Peyer's patch (tissue), 4 donors: ENCODE measurements at regions not wholly inside any gene's neighbourhood (a gene's known extent, or its start where the extent isn't known, plus 50 kb on each side); places are given as distances from the start of the nearest gene placed in this dataset.

Source experiments
- POLR2A ChIP-seq, 2 donors: fragments of 450-650 bp; IDR thresholded peaks; one replicate each; pipeline ENCODE4 v1.5.1; 2017; ENCODE audit warnings: antibody characterized with exemption in 2 of 2, mild to moderate bottlenecking in 2 of 2, moderate library complexity in 2 of 2
- TF ChIP-seq, protein P1 (sequence below), 6 experiments: fragments of 450-650 bp in 4 of 6; fragments of 200-600 bp in 2 of 6; sonication (generic) in 1 of 6; IDR thresholded peaks; one replicate each; pipeline ENCODE4 v1.5.1; 2017 to 2019; ENCODE audit warnings: antibody characterized with exemption in 6 of 6, mild to moderate bottlenecking in 3 of 6, moderate library complexity in 1 of 6

DNA sequence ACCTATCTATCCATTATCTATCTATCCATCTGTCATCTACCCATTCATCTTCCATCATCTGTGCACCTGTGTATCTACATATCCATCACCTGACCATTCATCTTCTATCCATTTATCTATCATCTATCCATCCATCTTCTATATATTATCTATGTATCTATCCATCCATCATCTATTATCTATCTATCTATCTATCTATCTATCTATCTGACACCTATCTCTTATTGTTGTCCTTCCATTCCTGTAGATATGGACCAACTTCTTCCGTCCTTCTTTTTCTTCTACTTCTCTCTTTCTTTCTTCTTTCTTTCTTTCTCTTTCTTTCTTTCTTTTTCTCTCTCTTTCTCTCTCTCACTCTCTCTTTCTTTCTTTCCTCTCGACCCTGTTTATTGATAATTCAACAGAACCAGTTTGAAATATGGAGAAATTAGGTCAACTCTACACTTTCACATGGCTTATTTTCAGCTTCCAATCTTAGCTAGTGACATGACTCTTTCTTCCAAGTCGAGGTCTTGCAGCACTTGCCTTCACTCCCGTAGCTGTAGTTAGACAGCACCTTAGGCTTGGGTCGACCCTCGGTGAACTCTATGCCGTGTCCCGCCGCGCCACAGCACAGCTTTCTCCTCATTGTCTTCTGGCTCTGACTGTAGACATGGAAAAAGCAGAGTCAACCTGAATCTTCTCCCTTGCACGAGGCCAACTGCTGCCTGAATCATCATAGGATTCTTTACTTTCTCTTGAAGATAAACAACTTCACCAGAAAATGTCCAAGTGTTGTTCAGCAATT, 110.4 kb upstream of the EXOC2 start:
- TF ChIP-seq, protein P1, sequence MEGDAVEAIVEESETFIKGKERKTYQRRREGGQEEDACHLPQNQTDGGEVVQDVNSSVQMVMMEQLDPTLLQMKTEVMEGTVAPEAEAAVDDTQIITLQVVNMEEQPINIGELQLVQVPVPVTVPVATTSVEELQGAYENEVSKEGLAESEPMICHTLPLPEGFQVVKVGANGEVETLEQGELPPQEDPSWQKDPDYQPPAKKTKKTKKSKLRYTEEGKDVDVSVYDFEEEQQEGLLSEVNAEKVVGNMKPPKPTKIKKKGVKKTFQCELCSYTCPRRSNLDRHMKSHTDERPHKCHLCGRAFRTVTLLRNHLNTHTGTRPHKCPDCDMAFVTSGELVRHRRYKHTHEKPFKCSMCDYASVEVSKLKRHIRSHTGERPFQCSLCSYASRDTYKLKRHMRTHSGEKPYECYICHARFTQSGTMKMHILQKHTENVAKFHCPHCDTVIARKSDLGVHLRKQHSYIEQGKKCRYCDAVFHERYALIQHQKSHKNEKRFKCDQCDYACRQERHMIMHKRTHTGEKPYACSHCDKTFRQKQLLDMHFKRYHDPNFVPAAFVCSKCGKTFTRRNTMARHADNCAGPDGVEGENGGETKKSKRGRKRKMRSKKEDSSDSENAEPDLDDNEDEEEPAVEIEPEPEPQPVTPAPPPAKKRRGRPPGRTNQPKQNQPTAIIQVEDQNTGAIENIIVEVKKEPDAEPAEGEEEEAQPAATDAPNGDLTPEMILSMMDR (IDR thresholded peaks at IDR 0.05): no peak
- TF ChIP-seq POLR2A (IDR thresholded peaks at IDR 0.05): no peak
